ENCODE measurements at regions not wholly inside any gene's neighbourhood (a gene's known extent, or its start where the extent isn't known, plus 50 kb on each side); places are given as distances from the start of the nearest gene placed in this dataset.
A peak's percentile ranks its signal among the peaks of the same experiment; 100 is the strongest.

GRCh38 chr2:42846026-42846425 is 53.6 kb upstream of the HAAO start:
- Histone ChIP-seq H3K4me1 (no peaks in the 10 kb centered on the region), H3K4me3 (no peak overlapping the region), H3K9me3 (no peaks in the 10 kb centered on the region), H3K27ac (peak overlapping the region; percentile 31), H3K9ac (ENCODE audit: low read depth in 2 of 2, low read length in 2 of 2) (no peak overlapping the region), H3K27me3 (no peaks in the 10 kb centered on the region), H3K36me3 (no peaks in the 10 kb centered on the region)
- intact Hi-C loops (cut with DNase I): no loop called here
- TF ChIP-seq, protein P1, sequence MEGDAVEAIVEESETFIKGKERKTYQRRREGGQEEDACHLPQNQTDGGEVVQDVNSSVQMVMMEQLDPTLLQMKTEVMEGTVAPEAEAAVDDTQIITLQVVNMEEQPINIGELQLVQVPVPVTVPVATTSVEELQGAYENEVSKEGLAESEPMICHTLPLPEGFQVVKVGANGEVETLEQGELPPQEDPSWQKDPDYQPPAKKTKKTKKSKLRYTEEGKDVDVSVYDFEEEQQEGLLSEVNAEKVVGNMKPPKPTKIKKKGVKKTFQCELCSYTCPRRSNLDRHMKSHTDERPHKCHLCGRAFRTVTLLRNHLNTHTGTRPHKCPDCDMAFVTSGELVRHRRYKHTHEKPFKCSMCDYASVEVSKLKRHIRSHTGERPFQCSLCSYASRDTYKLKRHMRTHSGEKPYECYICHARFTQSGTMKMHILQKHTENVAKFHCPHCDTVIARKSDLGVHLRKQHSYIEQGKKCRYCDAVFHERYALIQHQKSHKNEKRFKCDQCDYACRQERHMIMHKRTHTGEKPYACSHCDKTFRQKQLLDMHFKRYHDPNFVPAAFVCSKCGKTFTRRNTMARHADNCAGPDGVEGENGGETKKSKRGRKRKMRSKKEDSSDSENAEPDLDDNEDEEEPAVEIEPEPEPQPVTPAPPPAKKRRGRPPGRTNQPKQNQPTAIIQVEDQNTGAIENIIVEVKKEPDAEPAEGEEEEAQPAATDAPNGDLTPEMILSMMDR (IDR thresholded peaks at IDR 0.05): no peak
- no peak for DNase-seq

DNA sequence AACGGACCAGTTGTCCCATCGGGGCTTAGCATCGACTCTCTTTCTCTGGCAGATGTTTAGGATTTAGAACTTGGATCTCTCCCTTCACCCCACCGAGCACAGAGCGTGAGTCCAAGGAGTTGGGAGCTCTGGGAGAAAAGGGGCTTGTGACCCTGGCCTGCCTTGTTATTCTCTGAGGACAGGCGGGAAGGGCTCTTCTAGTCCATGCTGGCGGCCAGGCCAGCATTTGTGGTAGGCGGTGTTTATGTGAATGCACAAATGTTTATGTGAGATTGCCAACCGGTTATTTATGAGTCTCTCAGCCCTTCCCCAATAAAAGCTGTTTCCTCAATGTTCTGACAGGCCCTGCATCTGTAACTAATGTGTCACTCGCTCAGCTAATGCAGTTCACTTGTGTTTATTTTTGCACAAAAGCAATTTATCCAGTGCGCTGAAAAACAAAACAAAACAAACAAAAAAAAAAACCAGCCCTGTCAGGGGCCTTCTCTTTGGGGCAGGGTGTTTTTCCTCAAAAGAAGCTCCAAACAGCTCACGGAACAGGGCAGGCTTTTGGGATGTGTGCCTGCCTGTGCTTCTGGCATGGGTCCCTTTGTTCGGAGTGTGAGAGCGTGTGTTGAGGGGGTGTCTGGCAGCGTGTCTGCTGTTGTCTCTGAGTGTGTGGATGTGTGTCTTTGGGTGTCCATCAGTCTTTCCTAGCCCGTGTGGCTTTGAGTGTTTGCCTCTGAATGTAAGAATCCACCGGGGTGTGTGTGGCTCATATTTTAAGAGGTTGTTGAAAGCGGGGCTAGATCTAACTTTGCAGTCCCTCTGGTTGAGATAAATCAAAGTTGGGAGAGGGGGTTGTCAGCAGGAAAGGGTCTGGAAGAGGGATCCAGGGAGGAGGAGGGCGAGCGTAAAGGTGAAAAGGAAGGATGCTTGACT is 52.8 kb upstream of the HAAO start:
- H3K9me3 ChIP-seq: no peaks in the 10 kb centered on the region
- H3K27ac ChIP-seq: peak overlapping the region; percentile 31
- H3K4me3 ChIP-seq: no peak overlapping the region
- no peaks in the 10 kb centered on the region for H3K27me3 ChIP-seq
- peak; percentile 43 for DNase-seq
- H3K9ac ChIP-seq (ENCODE audit: low read depth in 2 of 2, low read length in 2 of 2): no peak overlapping the region
- TF ChIP-seq, protein P1 (IDR thresholded peaks at IDR 0.05): no peak
- intact Hi-C loops (cut with DNase I): no loop called here
- H3K4me1 ChIP-seq: no peaks in the 10 kb centered on the region
- no peaks in the 10 kb centered on the region for H3K36me3 ChIP-seq

- TF ChIP-seq, protein P1 (IDR thresholded peaks at IDR 0.05): no peak
- Histone ChIP-seq H3K4me1 (no peaks in the 10 kb centered on the region), H3K27ac (peak overlapping the region; percentile 31), H3K27me3 (no peaks in the 10 kb centered on the region), H3K9me3 (no peaks in the 10 kb centered on the region), H3K9ac (ENCODE audit: low read depth in 2 of 2, low read length in 2 of 2) (no peak overlapping the region), H3K4me3 (no peak overlapping the region), H3K36me3 (no peaks in the 10 kb centered on the region)
- intact Hi-C loops (cut with DNase I): no loop called here
- no peak for DNase-seq
Measured at GRCh38 chr2:42844366-42844765, 52.0 kb upstream of the HAAO start.

DNA sequence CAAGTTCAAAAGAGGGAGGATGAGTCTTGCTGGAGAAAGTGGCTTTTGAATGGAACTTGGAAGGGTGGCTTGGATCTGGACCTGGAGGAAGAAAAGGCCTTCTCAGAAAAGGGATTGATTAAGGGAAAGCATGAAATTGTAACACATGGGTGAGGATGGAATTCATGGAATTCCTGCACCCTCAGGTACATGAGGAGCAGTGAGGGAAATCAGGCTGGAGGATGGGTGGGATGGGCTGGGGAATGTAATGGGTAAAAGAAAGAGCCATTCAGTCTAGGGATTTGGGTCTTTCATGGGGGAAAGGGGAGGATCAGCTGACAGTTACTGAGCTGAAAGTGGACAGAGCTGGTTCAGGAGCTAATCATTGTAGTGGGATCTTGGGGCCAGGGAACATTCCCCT is 51.2 kb upstream of the HAAO start:
- TF ChIP-seq, protein P1 (IDR thresholded peaks at IDR 0.05): no peak
- no peak overlapping the region for H3K27ac ChIP-seq
- H3K9ac ChIP-seq (ENCODE audit: low read depth in 2 of 2, low read length in 2 of 2): no peak overlapping the region
- no peaks in the 10 kb centered on the region for H3K27me3 ChIP-seq
- H3K4me1 ChIP-seq: no peaks in the 10 kb centered on the region
- no peak overlapping the region for H3K4me3 ChIP-seq
- no peak for DNase-seq
- H3K36me3 ChIP-seq: no peaks in the 10 kb centered on the region
- intact Hi-C loops (cut with DNase I): no loop called here
- no peaks in the 10 kb centered on the region for H3K9me3 ChIP-seq

- no peak overlapping the region for H3K27ac ChIP-seq
- intact Hi-C loops (cut with DNase I): no loop called here
- H3K9me3 ChIP-seq: no peaks in the 10 kb centered on the region
- no peaks in the 10 kb centered on the region for H3K4me1 ChIP-seq
- TF ChIP-seq, protein P1 (IDR thresholded peaks at IDR 0.05): no peak
- no peak overlapping the region for H3K9ac ChIP-seq (ENCODE audit: low read depth in 2 of 2, low read length in 2 of 2)
- H3K27me3 ChIP-seq: no peaks in the 10 kb centered on the region
- no peak for DNase-seq
- H3K4me3 ChIP-seq: no peak overlapping the region
- no peaks in the 10 kb centered on the region for H3K36me3 ChIP-seq
Measured at GRCh38 chr2:42843131-42843530, 50.7 kb upstream of the HAAO start.
